NCI-H82 treated with DMSO at 0.1 percent for 48 hours (cell line): ENCODE measurements at regions not wholly inside any gene's neighbourhood (a gene's known extent, or its start where the extent isn't known, plus 50 kb on each side); places are given as distances from the start of the nearest gene placed in this dataset.

ENCODE experiments used
- DNase-seq: peaks from one replicate; lab custom pipeline; 2025; ENCODE audit not compliant: unreplicated experiment; lab: John Stamatoyannopoulos, UW

GRCh38 chr2:150023663-150024062 is 436.1 kb upstream of the MMADHC start:
- DNase-seq = no peak

GRCh38 chr2:150023044-150023443 is 435.5 kb upstream of the MMADHC start:
- DNase-seq = no peak

GRCh38 chr2:150020937-150021673 is 433.5 kb upstream of the MMADHC start:
- no peak for DNase-seq

- no peak for DNase-seq
These were observed 432.6 kb upstream of the MMADHC start for GRCh38 chr2:150020221-150020620.

- DNase-seq = no peak
These were observed 431.5 kb upstream of the MMADHC start for GRCh38 chr2:150019063-150019462.

GRCh38 chr2:150012986-150013385 is 425.4 kb upstream of the MMADHC start:
- no peak for DNase-seq

GRCh38 chr2:150011161-150011730 is 423.7 kb upstream of the MMADHC start:
- no peak for DNase-seq

- DNase-seq = no peak
These were observed 421.3 kb upstream of the MMADHC start for GRCh38 chr2:150008901-150009300.

GRCh38 chr2:150007815-150008430 is 420.3 kb upstream of the MMADHC start:
- DNase-seq = no peak

- no peak for DNase-seq
These were observed 419.0 kb upstream of the MMADHC start for GRCh38 chr2:150006591-150006990.

GRCh38 chr2:150003544-150003943 is 416.0 kb upstream of the MMADHC start:
- DNase-seq = no peak

- no peak for DNase-seq
These were observed 414.2 kb upstream of the MMADHC start for GRCh38 chr2:150001788-150002187.

GRCh38 chr2:149996901-149997300 is 409.3 kb upstream of the MMADHC start:
- DNase-seq = no peak

- DNase-seq = no peak
These were observed 406.6 kb upstream of the MMADHC start for GRCh38 chr2:149994057-149994728.

GRCh38 chr2:149993316-149993715 is 405.7 kb upstream of the MMADHC start:
- DNase-seq = no peak

GRCh38 chr2:149991576-149991975 is 404.0 kb upstream of the MMADHC start:
- no peak for DNase-seq

- DNase-seq = no peak
These were observed 403.4 kb upstream of the MMADHC start for GRCh38 chr2:149990965-149991364.

GRCh38 chr2:149989447-149990063 is 402.0 kb upstream of the MMADHC start:
- no peak for DNase-seq

GRCh38 chr2:149988361-149988760 is 400.8 kb upstream of the MMADHC start:
- no peak for DNase-seq

- DNase-seq = no peak
These were observed 399.3 kb upstream of the MMADHC start for GRCh38 chr2:149986861-149987260.

- no peak for DNase-seq
These were observed 396.7 kb upstream of the MMADHC start for GRCh38 chr2:149984311-149984710.
